ENCODE measurements at regions not wholly inside any gene's neighbourhood (a gene's known extent, or its start where the extent isn't known, plus 50 kb on each side); places are given as distances from the start of the nearest gene placed in this dataset.
A peak's percentile ranks its signal among the peaks of the same experiment; 100 is the strongest.
"Not testable (repeated sequence)": the region's sequence is repeated elsewhere in the genome, so short reads cannot be mapped to it uniquely, and the experiment has no call there.

- Histone ChIP-seq H3K4me3 (ENCODE audit: low read depth, low read length) (no peak overlapping the region), H3K27me3 (ENCODE audit: control insufficient read depth, insufficient read depth, low read length) (no peaks in the 10 kb centered on the region), H3K36me3 (ENCODE audit: control insufficient read depth, insufficient read depth, low read length) (no peaks in the 10 kb centered on the region)
- FAIRE-seq (no peak), DNase-seq (ENCODE audit: low read depth) (no peak)
- TF ChIP-seq CTCF (IDR thresholded peaks at IDR 0.05; ENCODE audit: insufficient read depth, low read length, severe bottlenecking): no peak
These were observed 151.6 kb downstream of the MREG start for GRCh38 chr2:215861607-215862350.

- Histone ChIP-seq H3K27me3 (ENCODE audit: control insufficient read depth, insufficient read depth, low read length) (no peaks in the 10 kb centered on the region), H3K4me3 (ENCODE audit: low read depth, low read length) (no peak overlapping the region), H3K36me3 (ENCODE audit: control insufficient read depth, insufficient read depth, low read length) (no peaks in the 10 kb centered on the region)
- no peak for TF ChIP-seq CTCF (IDR thresholded peaks at IDR 0.05; ENCODE audit: insufficient read depth, low read length, severe bottlenecking)
- no peak for FAIRE-seq
- no peak for DNase-seq (ENCODE audit: low read depth)
These were observed 157.3 kb downstream of the MREG start for GRCh38 chr2:215856080-215856479.

DNA sequence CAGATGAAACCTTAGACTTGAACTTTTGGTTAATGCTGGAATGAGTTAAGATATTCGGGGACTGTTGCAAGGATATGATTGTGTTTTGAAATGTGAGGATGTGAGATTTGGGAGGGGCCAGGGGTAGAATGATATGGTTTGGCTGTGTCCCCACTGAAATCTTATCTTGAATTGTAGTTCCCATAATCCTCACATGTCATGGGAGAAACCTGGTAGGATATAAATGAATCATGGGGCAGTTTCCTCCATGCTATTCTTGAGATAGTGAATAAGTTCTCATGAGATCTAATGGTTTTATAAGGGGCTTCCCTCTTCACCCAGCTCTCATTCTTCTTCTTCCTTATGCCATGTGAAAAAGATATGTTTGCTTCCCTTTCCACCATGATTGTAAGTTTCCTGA, 158.0 kb downstream of the MREG start:
- FAIRE-seq; H3K27me3 ChIP-seq (ENCODE audit: control insufficient read depth, insufficient read depth, low read length); DNase-seq (ENCODE audit: low read depth); H3K4me3 ChIP-seq (ENCODE audit: low read depth, low read length); H3K36me3 ChIP-seq (ENCODE audit: control insufficient read depth, insufficient read depth, low read length): not testable (repeated sequence)

DNA sequence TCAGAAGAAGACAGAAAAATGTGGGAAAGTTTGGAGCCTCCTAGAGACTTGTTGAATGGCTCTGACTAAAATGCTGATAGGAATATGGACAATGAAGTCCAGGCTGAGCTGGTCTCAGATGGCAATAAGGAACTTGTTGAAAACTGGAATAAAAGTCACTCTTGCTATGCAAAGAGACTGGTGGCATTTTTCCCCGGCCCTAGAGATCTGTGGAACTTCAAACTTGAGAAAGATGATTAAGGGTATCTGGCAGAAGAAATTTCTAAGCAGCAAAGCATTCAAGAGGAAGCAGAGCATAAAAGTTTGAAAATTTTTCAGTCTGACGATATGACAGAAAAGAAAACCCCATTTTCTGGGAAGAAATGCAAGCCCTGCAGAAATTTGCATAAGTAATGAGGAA, 159.3 kb downstream of the MREG start:
- H3K4me3 ChIP-seq (ENCODE audit: low read depth, low read length): no peak overlapping the region
- H3K27me3 ChIP-seq (ENCODE audit: control insufficient read depth, insufficient read depth, low read length): no peaks in the 10 kb centered on the region
- TF ChIP-seq CTCF (IDR thresholded peaks at IDR 0.05; ENCODE audit: insufficient read depth, low read length, severe bottlenecking): no peak
- no peaks in the 10 kb centered on the region for H3K36me3 ChIP-seq (ENCODE audit: control insufficient read depth, insufficient read depth, low read length)
- FAIRE-seq (no peak), DNase-seq (ENCODE audit: low read depth) (no peak)

- TF ChIP-seq CTCF (IDR thresholded peaks at IDR 0.05; ENCODE audit: insufficient read depth, low read length, severe bottlenecking): no peak
- DNase-seq (ENCODE audit: low read depth): no peak
- no peaks in the 10 kb centered on the region for H3K36me3 ChIP-seq (ENCODE audit: control insufficient read depth, insufficient read depth, low read length)
- H3K4me3 ChIP-seq (ENCODE audit: low read depth, low read length): no peak overlapping the region
- no peak for FAIRE-seq
- H3K27me3 ChIP-seq (ENCODE audit: control insufficient read depth, insufficient read depth, low read length): no peaks in the 10 kb centered on the region
These were observed 161.7 kb downstream of the MREG start for GRCh38 chr2:215851696-215852095.

- no peaks in the 10 kb centered on the region for H3K27me3 ChIP-seq (ENCODE audit: control insufficient read depth, insufficient read depth, low read length)
- no peak for TF ChIP-seq CTCF (IDR thresholded peaks at IDR 0.05; ENCODE audit: insufficient read depth, low read length, severe bottlenecking)
- peak; percentile 70 for DNase-seq (ENCODE audit: low read depth)
- H3K36me3 ChIP-seq (ENCODE audit: control insufficient read depth, insufficient read depth, low read length): no peaks in the 10 kb centered on the region
- H3K4me3 ChIP-seq (ENCODE audit: low read depth, low read length): no peak overlapping the region
- no peak for FAIRE-seq
These were observed 162.3 kb downstream of the MREG start for GRCh38 chr2:215851082-215851481.
